H9 (cell line): ENCODE measurements at regions not wholly inside any gene's neighbourhood (a gene's known extent, or its start where the extent isn't known, plus 50 kb on each side); places are given as distances from the start of the nearest gene placed in this dataset.

ENCODE experiments used
- DNase-seq: peaks from one replicate; pipeline ENCODE4 v3.0.0-alpha.2; 2017
- H2AFZ ChIP-seq: one replicate; pipeline ENCODE4 v1.6.1; 2013; ENCODE audit warnings: mild to moderate bottlenecking, low read length, control low read depth, moderate library complexity
- H2AK5ac ChIP-seq: 2 replicates; pipeline ENCODE4 v1.6.1; 2013; ENCODE audit warnings: low read length, control low read depth, mixed read lengths; ENCODE audit not compliant: insufficient read length
- H2BK120ac ChIP-seq: one replicate; pipeline ENCODE4 v1.6.1; 2013; ENCODE audit warnings: low read depth, mild to moderate bottlenecking, low read length, control low read depth, inconsistent platforms; ENCODE audit not compliant: poor library complexity, severe bottlenecking
- H2BK12ac ChIP-seq: 2 replicates; pipeline ENCODE4 v1.6.1; 2013; ENCODE audit warnings: low read length, control low read depth, mixed read lengths, low read depth; ENCODE audit not compliant: insufficient read length
- H2BK15ac ChIP-seq: 2 replicates; pipeline ENCODE4 v1.6.1; 2013; ENCODE audit warnings: low read depth, low read length, control low read depth
- H2BK20ac ChIP-seq: one replicate; pipeline ENCODE4 v1.6.1; 2013; ENCODE audit warnings: low read depth, mild to moderate bottlenecking, low read length, control low read depth, inconsistent platforms; ENCODE audit not compliant: poor library complexity, severe bottlenecking
- H2BK5ac ChIP-seq: 2 replicates; pipeline ENCODE4 v1.6.1; 2013; ENCODE audit warnings: low read length, control low read depth, mixed read lengths; ENCODE audit not compliant: insufficient read length
- H3K14ac ChIP-seq: 2 replicates; pipeline ENCODE4 v1.6.1; 2013; ENCODE audit warnings: low read length, control low read depth; ENCODE audit not compliant: insufficient read depth
- H3K18ac ChIP-seq: 2 replicates; pipeline ENCODE4 v1.6.1; 2013; ENCODE audit warnings: low read depth, mild to moderate bottlenecking, mixed read lengths, low read length, control low read depth; ENCODE audit not compliant: insufficient read length
- H3K23ac ChIP-seq: 2 replicates; pipeline ENCODE4 v1.6.1; 2013; ENCODE audit warnings: low read length, control low read depth, mixed read lengths, low read depth; ENCODE audit not compliant: insufficient read length
- H3K23me2 ChIP-seq: 2 replicates; pipeline ENCODE4 v1.6.1; 2013; ENCODE audit warnings: low read depth, mild to moderate bottlenecking, mixed read lengths, low read length, control low read depth; ENCODE audit not compliant: insufficient read length, poor library complexity, severe bottlenecking
- H3K27ac ChIP-seq: 2 replicates; pipeline ENCODE4 v1.5.1; 2013; ENCODE audit warnings: low read length, control low read depth, mixed read lengths, low read depth; ENCODE audit not compliant: insufficient read length
- H3K27me3 ChIP-seq: 2 replicates; pipeline ENCODE4 v1.6.1; 2013; ENCODE audit warnings: low read length, control low read depth, inconsistent platforms; ENCODE audit not compliant: insufficient read depth
- H3K4ac ChIP-seq: 2 replicates; pipeline ENCODE4 v1.6.1; 2013; ENCODE audit warnings: low read depth, mild to moderate bottlenecking, control low read depth, inconsistent platforms, low read length, moderate library complexity
- H3K4me1 ChIP-seq: 2 replicates; pipeline ENCODE4 v1.6.1; 2013; ENCODE audit warnings: low read length, control low read depth, inconsistent platforms; ENCODE audit not compliant: insufficient read depth
- H3K4me2 ChIP-seq: 2 replicates; pipeline ENCODE4 v1.6.1; 2013; ENCODE audit warnings: low read length, control low read depth, mixed read lengths; ENCODE audit not compliant: insufficient read length, insufficient read depth
- H3K56ac ChIP-seq: 2 replicates; pipeline ENCODE4 v1.6.1; 2013; ENCODE audit warnings: low read depth, mild to moderate bottlenecking, mixed read lengths, low read length, control low read depth; ENCODE audit not compliant: insufficient read length
- H3K79me1 ChIP-seq: 2 replicates; pipeline ENCODE4 v1.6.1; 2013; ENCODE audit warnings: low read depth, mild to moderate bottlenecking, moderate library complexity, low read length, control low read depth, inconsistent platforms; ENCODE audit not compliant: insufficient read depth, poor library complexity, severe bottlenecking
- H3K79me2 ChIP-seq: 2 replicates; pipeline ENCODE4 v1.6.1; 2013; ENCODE audit warnings: low read length, control low read depth, inconsistent platforms; ENCODE audit not compliant: insufficient read depth
- H3K9ac ChIP-seq: 2 replicates; pipeline ENCODE4 v1.6.1; 2013; ENCODE audit warnings: low read length, control low read depth, mixed read lengths; ENCODE audit not compliant: insufficient read length; ENCODE audit errors: extremely low read depth
- H3K9me3 ChIP-seq: one replicate; pipeline ENCODE4 v1.6.1; 2013; ENCODE audit warnings: low read depth, low read length, inconsistent platforms; ENCODE audit not compliant: control insufficient read depth
- H3T11ph ChIP-seq: one replicate; pipeline ENCODE4 v1.6.1; 2013; ENCODE audit warnings: mild to moderate bottlenecking, low read length, control low read depth, inconsistent platforms
- H4K20me1 ChIP-seq: one replicate; pipeline ENCODE4 v1.6.1; 2013; ENCODE audit not compliant: control insufficient read depth, insufficient read length, insufficient read depth
- H4K5ac ChIP-seq: 2 replicates; pipeline ENCODE4 v1.6.1; 2013; ENCODE audit warnings: low read depth, mild to moderate bottlenecking, mixed read lengths, low read length, control low read depth; ENCODE audit not compliant: insufficient read length
- H4K8ac ChIP-seq: replicated peaks from 2 replicates; pipeline ENCODE4 v1.6.1; 2013; ENCODE audit warnings: low read length, control low read depth, mixed read lengths, low read depth; ENCODE audit not compliant: insufficient read length
- H4K91ac ChIP-seq: 2 replicates; pipeline ENCODE4 v1.6.1; 2013; ENCODE audit warnings: low read depth, mild to moderate bottlenecking, moderate library complexity, mixed read lengths, low read length, control low read depth; ENCODE audit not compliant: insufficient read length
- H3K27ac Mint-ChIP-seq, 3 experiments: 2 replicates in 2 of 3; 3 replicates in 1 of 3; pipeline ENCODE4 v1.8.0; 2020 to 2021; ENCODE audit warnings: mixed read lengths in 3 of 3, mild to moderate bottlenecking in 1 of 3, moderate library complexity in 1 of 3
- H3K27me3 Mint-ChIP-seq: 2 replicates; pipeline ENCODE4 v1.8.0; 2021; ENCODE audit warnings: low read depth, mild to moderate bottlenecking, moderate library complexity, mixed read lengths
- H3K36me3 Mint-ChIP-seq, 3 experiments: 2 replicates in 2 of 3; 3 replicates in 1 of 3; pipeline ENCODE4 v1.8.0; 2020 to 2021; ENCODE audit warnings: low read depth in 3 of 3, mixed read lengths in 3 of 3; ENCODE audit not compliant: insufficient read depth in 1 of 3
- H3K4me1 Mint-ChIP-seq, 2 experiments: 2 replicates each; pipeline ENCODE4 v1.8.0; 2020; ENCODE audit warnings: mixed read lengths in 2 of 2
- H3K4me3 Mint-ChIP-seq, 2 experiments: 2 replicates in 1 of 2; 3 replicates in 1 of 2; pipeline ENCODE4 v1.8.0; 2020 to 2021; ENCODE audit warnings: mild to moderate bottlenecking in 2 of 2, mixed read lengths in 2 of 2, moderate library complexity in 1 of 2
- H3K9me3 Mint-ChIP-seq, 2 experiments: 2 replicates in 1 of 2; 3 replicates in 1 of 2; pipeline ENCODE4 v1.8.0; 2020; ENCODE audit warnings: mild to moderate bottlenecking in 2 of 2, mixed read lengths in 2 of 2, moderate library complexity in 1 of 2
- WGBS: extraction: QIAGEN DNeasy Blood & Tissue Kit; methylation state at CpG from one replicate; pipeline ENCODE4 v1.1.7; 2013; ENCODE audit warnings: missing lambda C conversion rate, low lambda C conversion rate, mixed read lengths; ENCODE audit not compliant: insufficient read length; ENCODE audit errors: extremely low coverage; 5-methylcytosine and 5-hydroxymethylcytosine counted together
- TF ChIP-seq, protein P1 (sequence below): fragments of 200-600 bp; sonication (generic); conservative IDR thresholded peaks from 3 replicates; pipeline ENCODE4 v1.8.0; 2021; ENCODE audit warnings: antibody characterized with exemption, mild to moderate bottlenecking

DNA sequence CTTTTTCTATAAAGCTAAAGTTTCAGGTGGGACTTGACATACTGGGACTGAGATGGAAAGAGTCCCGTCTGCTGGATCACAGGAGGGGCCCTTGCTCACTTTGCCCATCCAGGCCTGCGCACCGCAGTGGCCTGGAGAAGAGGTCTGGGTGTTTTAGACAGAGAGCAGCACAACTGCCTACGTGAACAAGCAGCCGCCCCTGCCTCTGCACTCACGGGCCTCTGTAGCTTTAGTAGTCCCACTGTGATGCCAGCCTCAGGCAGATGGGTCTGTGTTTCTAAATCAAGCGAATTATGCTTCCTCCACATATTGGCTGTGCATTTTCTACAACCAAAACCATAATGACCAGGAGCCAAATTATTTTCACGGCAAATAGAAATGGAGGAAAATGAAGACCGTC is 184.8 kb upstream of the FOXQ1 start:
- Histone ChIP-seq H3K4me1 (no peaks in the 10 kb centered on the region), H3K4ac (no peak overlapping the region), H2BK15ac (no peak overlapping the region), H3K27me3 (no peaks in the 10 kb centered on the region), H2BK120ac (no peak overlapping the region), H3K9ac (no peak overlapping the region), H2BK12ac (no peak overlapping the region), H3K9me3 (no peaks in the 10 kb centered on the region), H3K79me1 (no peaks in the 10 kb centered on the region), H3K27ac (no peak overlapping the region), H2AK5ac (no peak overlapping the region), H4K5ac (no peak overlapping the region), H3K23ac (no peak overlapping the region), H3K14ac (no peak overlapping the region), H3K23me2 (no peaks in the 10 kb centered on the region), H3K56ac (no peak overlapping the region), H4K8ac (no peak overlapping the region), H3K18ac (no peak overlapping the region), H3K4me2 (no peak overlapping the region), H4K20me1 (peaks cover 3% of the 10 kb centered on the region), H3T11ph (no peak overlapping the region), H2AFZ (no peak overlapping the region), H4K91ac (no peak overlapping the region), H2BK5ac (no peak overlapping the region), H2BK20ac (no peak overlapping the region), H3K79me2 (no peaks in the 10 kb centered on the region)
- TF ChIP-seq, protein P1, sequence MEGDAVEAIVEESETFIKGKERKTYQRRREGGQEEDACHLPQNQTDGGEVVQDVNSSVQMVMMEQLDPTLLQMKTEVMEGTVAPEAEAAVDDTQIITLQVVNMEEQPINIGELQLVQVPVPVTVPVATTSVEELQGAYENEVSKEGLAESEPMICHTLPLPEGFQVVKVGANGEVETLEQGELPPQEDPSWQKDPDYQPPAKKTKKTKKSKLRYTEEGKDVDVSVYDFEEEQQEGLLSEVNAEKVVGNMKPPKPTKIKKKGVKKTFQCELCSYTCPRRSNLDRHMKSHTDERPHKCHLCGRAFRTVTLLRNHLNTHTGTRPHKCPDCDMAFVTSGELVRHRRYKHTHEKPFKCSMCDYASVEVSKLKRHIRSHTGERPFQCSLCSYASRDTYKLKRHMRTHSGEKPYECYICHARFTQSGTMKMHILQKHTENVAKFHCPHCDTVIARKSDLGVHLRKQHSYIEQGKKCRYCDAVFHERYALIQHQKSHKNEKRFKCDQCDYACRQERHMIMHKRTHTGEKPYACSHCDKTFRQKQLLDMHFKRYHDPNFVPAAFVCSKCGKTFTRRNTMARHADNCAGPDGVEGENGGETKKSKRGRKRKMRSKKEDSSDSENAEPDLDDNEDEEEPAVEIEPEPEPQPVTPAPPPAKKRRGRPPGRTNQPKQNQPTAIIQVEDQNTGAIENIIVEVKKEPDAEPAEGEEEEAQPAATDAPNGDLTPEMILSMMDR: no peak
- Mint-ChIP-seq H3K27ac (no peak overlapping the region), H3K9me3 (no peaks in the 10 kb centered on the region), H3K4me3 (no peak overlapping the region), H3K27me3 (peaks cover 19% of the 10 kb centered on the region), H3K4me1 (peaks cover 0 to 5% of the 10 kb centered on the region in 2 experiments; a peak in 1 of 4 replicates), H3K36me3 (no peaks in the 10 kb centered on the region)
- no CpG with 5 or more reads among the region's 9 CpGs for WGBS
- no peak for DNase-seq
